ENCODE measurements at regions not wholly inside any gene's neighbourhood (a gene's known extent, or its start where the extent isn't known, plus 50 kb on each side); places are given as distances from the start of the nearest gene placed in this dataset.
A peak's percentile ranks its signal among the peaks of the same experiment; 100 is the strongest.

GRCh38 chr4:27096142-27096824 lies 235.6 kb downstream of the STIM2 start:
- ATAC-seq = peak; percentile 77
- H3K4me2 ChIP-seq = peak overlapping the region; percentile 4; the same call in 1 of the 2 replicates
- H3K4me3 ChIP-seq = no peak overlapping the region
- Mint-ChIP-seq H3K27me3 (ENCODE audit: insufficient read depth, low read depth, poor library complexity) (no peaks in the 10 kb centered on the region), H3K36me3 (ENCODE audit: low read depth) (no peaks in the 10 kb centered on the region), H3K4me3 (no peak overlapping the region), H3K27ac (peak overlapping the region; percentile 86), H3K9me3 (no peaks in the 10 kb centered on the region), H3K4me1 (peaks cover 48% of the 10 kb centered on the region)
- peak; percentile 37 for DNase-seq (ENCODE audit: low spot score)
- no peaks in the 10 kb centered on the region for H3K27me3 ChIP-seq (ENCODE audit: insufficient read depth)
- no peaks in the 10 kb centered on the region for H4K20me1 ChIP-seq (replicated peaks; ENCODE audit: insufficient read depth)
- no peaks in the 10 kb centered on the region for H3K36me3 ChIP-seq (ENCODE audit: insufficient read depth)
- H3K9me2 ChIP-seq (ENCODE audit: insufficient read depth) = peaks cover 11% of the 10 kb centered on the region; the same call in 1 of the 2 replicates
- no peaks in the 10 kb centered on the region for H3K79me2 ChIP-seq (replicated peaks; ENCODE audit: insufficient read depth)
- no peak overlapping the region for H3K27ac ChIP-seq (ENCODE audit: low read depth)
- no peaks in the 10 kb centered on the region for H3F3A ChIP-seq (replicated peaks; ENCODE audit: low read depth)
- TF ChIP-seq CTCF (conservative IDR thresholded peaks at IDR 0.05; ENCODE audit: low read depth in 2 of 2) (peak; percentile 45 to 53; a peak in 3 of 4 replicates), CREB1 (CRISPR knock-in tag; IDR thresholded peaks at IDR 0.05; ENCODE audit: low read depth) (no peak), ZNF462 (CRISPR knock-in tag; IDR thresholded peaks at IDR 0.05) (no peak)
- H3K4me1 ChIP-seq (ENCODE audit: insufficient read depth) = peaks cover 15% of the 10 kb centered on the region; the same call in 1 of the 2 replicates
- peak overlapping the region; percentile 23; the same call in 1 of the 2 replicates for H2AFZ ChIP-seq
